HG03175 (cell line): ENCODE measurements at regions not wholly inside any gene's neighbourhood (a gene's known extent, or its start where the extent isn't known, plus 50 kb on each side); places are given as distances from the start of the nearest gene placed in this dataset.
"Not testable (repeated sequence)": the region's sequence is repeated elsewhere in the genome, so short reads cannot be mapped to it uniquely, and the experiment has no call there.

Experiments
- ATAC-seq: cut with Tn5 transposase; IDR thresholded peaks from one replicate; pipeline ENCODE4 v1.9.1; 2021; ENCODE audit warnings: mild to moderate bottlenecking, moderate library complexity; ENCODE audit not compliant: unreplicated experiment

DNA sequence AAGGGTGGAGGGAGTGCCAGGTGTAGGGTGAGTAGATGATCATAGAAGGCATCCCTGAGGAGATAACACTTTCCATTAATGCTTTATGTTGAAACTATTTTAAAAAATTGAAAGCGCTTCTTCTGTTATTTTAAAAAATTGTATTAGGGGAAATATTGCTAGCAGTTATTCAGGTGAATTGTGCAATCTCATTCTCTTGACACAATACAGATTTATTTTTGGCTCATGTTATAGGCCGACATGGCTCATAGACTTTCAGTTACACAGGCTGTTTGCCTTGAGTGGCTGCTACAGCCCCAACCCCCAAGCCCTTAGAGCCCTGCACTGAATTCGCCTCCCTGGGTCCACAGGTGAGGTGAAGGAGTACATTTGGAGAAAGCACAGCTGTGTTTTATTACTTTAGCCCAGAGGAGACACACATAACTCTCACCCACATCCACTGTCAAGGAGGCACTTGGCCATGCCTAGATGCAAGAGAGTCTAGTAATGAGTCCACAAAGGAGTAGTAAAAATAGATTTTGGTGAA, 228.2 kb downstream of the RFPL4B start:
- no peak for ATAC-seq

DNA sequence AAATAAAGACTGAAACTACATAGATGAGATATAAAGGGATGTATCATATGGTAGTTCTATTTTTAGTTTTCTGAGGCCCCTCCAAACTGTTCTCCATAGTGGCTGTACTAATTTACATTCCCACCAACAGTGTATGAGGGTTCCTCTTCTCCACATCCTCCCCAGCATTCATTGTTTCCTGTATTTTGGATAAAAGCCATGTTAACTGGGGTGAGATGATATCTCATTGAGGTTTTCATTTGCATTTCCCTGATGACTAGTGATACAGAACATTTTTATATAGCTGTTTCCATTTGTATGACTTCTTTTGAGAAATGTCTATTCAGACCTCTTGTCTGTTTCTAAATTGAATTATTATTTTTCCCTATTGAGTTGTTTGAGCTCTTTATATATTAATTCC, 229.3 kb downstream of the RFPL4B start:
- ATAC-seq, result no peak

DNA sequence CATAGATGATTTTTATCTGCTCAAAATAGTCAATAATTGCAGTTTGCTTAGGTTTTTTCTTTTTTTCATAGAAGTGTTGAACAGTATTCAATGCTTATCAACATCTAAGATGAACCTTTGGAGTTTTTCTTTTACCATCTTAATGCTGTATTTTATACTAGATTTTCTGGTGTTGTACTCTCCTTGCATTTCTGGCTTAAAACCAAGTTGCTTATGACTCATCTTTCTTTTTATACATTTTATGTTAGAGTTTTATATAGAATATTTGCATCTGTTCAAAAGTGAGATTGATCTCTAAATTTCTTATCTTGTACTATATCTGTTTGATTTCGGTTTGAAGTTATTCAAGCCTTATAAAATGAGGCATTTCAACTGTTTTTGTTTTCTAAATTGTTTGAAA, 232.5 kb downstream of the RFPL4B start:
- ATAC-seq, result no peak

DNA sequence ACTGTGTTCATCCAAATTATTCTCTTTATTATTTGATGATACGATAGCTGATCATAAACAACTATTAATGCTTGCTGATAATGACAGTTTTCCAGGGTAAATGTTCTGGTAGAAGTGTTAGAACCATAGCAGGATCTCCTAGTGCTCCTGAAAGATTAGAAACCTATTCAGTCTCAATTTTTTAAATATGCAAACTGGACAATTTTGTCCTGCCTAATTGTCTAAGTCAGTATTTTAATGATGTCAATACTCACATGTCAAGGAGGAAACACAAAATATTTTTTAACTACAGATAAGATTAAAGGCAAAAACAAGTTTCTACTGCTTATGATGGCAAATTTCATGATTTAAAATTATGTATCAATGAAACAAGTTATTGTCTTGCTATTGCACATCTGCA, 233.9 kb downstream of the RFPL4B start:
- ATAC-seq, result no peak

DNA sequence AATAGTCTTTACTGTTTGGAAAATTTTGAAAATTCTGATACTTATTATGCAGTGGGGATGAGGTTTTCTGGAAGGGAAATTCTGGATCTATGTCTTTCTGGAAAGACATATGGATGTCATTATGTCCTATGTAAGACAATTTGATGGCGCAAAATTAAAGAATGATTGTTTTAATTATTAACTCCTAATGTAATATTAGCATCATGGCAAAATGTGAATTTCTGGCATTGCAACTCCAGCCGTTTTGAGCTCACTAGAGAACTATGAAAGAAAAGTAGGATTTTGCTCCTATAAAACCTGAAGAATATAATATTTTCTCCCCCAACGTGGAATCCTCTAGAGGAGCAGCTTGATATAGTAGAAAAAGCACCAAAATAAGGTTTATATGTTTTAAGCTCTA, 243.2 kb downstream of the RFPL4B start:
- ATAC-seq, result no peak

DNA sequence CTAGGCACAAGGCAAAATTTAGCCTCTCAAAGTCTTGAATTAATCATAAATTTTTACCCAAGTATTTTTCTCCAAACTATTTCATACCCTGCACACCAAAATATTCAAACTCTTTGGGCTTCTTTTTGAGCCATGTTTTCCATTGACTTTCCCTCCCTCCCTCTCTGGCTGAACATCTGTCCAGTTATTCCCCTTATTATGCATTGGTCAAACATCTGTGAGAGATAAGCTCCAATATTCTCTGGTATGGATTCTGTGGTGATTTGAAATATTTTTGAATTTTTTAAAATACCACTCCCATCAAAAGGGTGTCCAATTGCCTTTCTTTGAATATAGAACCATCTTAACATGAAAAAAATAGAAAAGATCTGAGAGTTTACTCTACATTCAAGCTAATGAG, 244.2 kb downstream of the RFPL4B start:
- no peak for ATAC-seq

DNA sequence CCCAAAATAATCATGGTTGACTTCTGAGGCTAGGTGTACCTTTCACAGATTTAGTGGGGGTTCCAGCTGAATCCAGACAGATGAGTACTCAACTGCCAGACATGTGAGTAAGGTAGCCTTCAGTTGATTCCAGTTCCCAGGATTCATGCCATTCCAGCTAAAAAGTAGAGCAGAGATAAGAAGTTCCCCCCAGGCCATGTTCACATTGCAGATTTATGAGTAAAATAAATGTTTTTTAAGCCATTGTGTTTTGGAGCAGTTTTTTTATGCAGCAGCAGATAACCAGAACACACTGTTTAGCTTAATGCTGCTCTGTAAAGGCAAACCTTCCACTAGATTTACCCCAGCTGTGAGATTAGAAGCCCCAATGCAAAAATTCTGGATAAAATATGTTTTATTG, 245.0 kb downstream of the RFPL4B start:
- ATAC-seq, result no peak

DNA sequence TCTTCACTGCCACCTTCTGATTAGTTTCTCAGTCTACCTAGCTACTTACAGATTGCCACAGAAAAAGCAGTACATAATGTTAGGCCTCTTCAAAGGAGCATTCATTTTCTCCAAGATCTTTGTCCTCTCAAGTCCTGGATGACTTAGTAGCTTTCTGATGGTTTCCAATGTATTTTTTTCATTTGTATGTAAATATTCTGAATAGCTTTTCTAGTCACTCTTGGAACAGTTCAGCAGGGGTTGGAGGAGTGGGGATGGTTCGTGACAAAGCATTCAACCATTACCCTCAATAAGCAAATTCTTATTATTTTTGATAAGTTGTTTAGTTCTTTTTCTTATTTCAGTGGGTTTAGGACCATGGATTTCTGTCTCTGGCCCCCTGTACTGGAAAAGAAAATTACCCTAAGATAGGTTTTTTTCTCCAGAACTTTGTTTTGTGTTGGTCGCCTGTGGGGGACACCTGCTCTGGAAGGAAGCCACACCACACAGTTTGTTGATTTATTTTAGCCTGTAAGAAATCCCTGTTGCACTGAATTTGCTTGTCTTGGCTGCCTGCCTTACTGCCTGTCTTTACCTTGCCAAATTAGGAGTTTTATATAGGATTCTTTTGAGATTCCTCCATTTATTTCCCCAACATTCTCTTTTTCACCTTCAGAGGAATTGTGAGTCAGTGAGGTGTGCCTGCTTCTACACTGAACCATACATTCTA, 247.9 kb downstream of the RFPL4B start:
- ATAC-seq, result no peak

DNA sequence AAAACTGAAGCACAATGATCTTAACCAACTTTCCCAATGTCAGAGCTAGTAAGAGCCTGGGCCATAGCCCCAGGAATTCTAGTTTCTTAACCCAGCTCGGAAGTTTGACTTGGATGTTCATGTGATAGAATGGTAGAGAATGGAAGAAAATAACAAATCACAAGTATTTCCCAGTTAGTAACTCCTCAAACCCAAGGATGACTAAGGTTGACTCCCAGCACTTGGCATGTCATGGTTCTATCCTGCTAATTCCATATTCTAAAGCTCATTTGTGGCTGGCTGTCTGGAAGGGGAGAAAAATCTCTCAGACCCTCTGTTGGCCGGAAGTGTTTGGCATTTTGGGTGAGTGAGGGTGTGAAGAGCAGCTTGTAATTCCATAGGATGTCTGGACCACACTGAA, 248.7 kb downstream of the RFPL4B start:
- ATAC-seq, result no peak

DNA sequence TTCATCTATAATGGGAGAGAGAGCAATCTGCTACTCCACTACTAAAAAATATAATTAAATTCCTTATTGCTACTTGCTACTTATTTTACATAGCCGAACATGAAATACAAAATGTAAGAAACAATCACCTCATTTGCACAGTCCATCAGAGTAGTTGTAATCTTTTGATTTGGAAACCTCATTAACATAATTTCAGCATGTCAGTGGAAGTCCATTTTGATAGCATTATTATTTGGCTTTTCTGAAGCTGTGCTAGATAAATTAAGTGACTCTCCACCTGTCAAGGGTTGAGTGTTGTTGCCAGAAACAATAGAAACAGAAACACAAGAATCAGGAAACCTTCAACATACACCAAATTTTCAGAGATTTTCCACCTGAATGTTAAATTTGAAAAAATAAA, 250.0 kb downstream of the RFPL4B start:
- ATAC-seq, result no peak

DNA sequence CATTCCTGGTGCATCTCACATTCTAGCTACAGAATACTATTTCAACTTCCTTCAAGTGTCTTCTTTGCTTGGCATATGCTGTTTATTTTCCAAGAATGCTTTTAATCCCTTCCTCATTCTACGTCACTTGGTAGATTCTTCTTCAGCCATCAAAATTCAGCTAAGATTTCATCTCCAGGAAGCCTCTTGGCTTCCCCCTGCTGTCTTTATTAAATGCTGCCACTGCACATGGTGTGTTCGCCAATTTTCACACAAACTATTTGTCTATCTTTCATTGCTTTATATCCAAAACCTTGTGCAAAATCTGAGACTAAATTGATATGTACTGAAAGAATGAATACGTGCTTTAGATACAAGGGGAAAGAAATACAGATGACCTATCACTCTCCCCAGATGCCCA, 253.0 kb downstream of the RFPL4B start:
- ATAC-seq, result no peak

DNA sequence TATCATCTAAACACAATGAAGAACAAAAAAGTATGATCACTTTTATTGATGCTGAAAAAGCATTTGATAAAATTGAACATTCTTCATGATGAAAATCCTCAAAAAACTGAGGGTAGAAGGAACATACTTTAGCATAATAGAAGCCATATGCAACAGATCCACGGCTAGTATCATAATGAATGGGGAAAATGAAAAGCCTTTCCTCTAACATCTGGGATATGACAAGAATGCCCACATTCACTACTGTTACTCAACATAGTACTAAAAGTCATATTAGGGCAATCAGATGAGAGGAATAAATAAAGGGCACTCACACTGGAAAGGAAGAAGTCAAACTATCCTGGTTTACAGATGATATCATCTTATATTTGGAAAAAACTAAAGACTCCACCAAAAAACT, 256.6 kb downstream of the RFPL4B start:
- no peak for ATAC-seq

DNA sequence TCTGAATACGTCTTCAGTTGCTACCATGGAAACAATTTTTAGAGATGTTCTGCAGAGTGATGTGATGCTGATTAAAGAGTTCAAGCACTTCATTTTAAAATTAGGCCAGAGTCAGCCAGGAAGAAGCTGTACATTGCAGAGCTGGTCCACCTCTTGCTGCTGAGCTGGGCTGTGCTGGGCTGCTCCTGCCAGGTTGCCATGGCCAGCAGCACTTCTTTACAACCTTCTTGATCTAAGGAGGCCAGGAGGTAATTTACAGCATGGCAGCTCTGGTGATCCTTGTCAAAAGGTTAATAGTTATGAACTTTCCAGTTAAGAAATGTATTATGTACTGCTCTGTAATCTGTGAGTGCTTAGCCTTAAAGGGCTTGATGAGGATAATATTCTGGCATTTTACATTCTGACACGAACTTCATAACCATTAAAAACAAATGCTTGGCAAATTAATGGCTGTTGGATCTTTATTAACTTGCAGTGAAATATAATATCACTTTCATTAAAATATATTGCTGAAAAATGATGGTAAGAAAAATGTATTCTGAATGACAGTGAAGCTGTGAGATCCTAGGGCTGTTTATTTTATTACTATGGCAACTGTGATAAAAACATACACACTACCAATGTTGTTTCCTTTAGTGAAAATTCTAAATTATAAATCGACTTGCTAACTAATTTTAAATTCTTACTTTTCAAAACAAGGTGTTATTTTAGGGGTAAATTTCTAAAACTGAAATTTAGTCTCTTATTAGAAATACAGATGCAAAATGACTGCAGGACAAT, 259.7 kb downstream of the RFPL4B start:
- ATAC-seq, result no peak

DNA sequence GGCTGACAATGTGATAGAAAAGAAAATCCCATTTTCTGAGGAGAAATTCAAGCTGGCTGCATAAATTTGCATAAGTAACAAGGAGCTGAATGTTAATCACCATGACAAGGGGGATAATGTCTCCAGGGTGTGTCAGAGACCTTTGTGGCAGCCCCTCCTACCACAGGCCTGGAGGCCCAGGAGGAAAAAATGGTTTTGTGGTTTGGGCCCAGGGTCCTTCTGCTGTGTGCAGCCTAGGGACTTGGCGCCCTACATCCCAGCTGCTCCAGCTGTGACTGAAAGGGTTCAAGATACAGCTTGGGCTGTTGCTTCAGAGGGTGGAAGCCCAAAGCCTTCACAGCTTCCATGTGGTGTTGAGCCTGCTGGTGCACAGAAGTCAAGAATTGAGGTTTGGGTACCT, 261.8 kb downstream of the RFPL4B start:
- not testable (repeated sequence) for ATAC-seq

DNA sequence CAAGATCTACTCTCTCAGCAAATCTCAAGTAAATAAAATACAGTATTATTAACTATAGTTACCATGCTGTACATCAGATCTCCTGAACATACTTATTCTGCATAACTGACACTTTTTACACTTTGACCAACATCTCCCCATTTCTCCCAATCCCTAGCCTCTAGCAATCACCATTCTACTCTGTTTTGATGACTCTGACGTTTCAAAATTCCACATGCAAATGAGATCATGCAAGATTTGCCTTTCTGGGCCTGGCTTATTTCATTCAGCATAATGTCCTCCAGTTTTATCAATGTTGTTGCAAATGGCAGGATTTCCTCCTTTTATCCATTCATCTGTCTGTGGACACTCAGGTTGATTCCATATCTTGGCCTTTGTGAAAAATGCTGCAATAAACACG, 266.3 kb downstream of the RFPL4B start:
- no peak for ATAC-seq

DNA sequence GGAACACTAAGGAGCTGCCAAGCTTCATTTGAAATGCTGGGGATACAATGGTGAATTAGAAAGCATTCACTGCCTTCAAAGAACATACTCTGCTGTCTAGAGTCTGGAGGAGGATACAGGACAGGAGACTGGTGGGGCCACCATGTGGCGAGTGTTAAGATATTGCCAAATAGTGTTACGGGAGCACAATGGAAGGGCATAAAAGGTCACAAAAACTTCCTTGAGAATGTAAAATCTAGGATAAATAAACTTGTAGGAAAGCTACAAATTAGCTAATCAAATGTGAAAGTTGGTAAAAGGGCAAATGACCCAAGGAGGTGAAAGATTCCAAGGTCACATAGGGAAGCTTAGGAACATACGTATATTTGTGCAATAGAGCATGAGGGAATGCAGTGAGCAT, 271.7 kb downstream of the RFPL4B start:
- ATAC-seq, result no peak

DNA sequence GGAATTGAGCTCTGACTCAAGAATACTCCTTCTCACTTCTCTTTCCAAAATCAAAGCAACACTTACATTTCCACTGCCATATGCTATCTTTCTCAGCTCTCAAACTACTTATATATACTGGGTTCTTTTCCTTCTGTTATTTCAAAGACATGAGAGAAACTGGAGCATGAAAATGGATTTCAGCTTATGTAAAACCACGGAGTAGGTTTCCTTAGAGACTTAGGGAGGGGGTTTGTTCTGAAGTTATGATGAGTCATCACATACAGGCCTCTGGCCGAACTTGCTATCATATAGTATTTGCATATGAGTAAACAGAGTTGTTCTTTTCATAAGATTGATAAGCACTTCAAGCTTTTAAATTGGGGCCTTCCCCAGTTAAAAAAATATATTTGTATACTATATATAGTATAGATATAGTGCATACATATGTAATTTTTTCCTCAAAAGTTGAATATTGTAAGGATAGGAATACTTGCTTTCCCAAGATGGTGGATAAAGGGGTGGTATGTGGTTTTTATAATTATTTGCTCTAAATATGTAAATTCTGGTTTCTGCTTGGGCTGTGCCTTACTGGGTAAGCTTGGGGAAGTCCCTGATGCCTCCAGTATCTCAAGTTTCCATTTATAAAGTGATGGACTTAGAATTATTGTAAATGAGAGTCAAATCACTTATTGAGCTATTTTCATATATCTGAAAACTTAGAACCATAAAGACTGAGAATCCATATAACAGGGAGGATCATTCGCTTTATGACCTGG, 273.9 kb downstream of the RFPL4B start:
- no peak for ATAC-seq

DNA sequence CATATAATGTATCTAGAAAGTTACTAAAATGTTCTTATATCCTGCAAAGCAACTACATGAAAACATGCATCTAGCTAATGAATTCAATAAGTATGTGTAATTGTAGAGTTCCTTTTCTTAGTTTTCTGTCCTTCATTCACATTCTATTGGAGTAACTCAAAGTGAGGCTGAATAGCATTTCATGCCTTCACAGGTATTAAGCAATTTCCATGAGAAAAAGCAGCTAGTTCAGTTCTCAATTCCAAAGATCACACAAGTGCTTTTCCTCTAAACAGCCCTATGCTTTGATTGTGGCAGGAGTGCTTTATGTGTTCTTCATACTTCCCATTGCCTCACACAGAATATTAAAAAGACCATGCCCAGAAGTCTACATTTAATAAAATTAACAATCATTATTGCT, 274.9 kb downstream of the RFPL4B start:
- ATAC-seq, result no peak

DNA sequence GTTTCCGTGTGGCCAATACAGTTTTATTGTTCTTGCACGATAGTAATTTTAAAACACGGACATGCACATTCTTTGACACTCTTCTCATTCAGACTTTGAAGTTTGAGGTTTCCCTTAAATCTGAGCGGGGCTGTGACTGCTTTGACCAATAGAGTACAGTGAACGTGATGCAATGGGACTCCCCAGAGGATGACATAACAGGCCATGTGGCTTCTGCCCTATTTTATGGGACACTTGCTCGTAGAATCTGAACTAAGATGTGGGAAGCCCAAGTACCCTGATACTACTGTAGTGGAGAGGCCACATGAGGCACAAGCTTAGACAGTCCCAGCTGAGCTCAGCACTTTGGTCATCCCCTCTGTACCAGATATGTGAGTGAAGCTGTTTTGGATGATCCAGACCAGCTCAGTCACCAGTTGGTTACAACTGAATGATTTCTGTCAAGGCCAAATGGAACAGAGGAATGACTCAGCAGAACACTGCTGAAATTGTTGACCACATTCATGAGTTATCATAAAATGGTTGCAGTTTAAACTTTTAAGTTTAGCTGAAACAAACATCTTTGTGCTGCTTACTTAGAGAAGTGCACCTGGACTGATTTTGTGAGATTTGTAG, 279.4 kb downstream of the RFPL4B start:
- no peak for ATAC-seq

DNA sequence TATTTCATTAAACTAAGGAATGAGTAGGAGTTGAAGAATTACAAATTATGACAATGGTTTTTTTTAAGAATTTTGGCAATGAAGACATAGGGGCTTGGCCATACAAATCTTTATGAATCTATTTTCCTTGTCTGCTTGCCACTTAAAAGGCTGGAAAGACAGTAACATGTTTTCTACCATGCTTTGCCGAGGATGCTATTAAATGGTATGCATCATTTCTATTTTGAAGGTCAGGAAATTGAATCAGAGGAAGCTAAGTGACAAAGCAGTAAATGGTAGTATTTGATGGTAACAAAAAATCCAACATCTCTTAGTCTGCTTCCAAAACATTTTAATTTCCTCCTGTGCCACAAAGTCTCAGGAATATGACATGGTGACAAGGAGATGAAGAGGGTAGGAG, 287.2 kb downstream of the RFPL4B start:
- ATAC-seq, result no peak

DNA sequence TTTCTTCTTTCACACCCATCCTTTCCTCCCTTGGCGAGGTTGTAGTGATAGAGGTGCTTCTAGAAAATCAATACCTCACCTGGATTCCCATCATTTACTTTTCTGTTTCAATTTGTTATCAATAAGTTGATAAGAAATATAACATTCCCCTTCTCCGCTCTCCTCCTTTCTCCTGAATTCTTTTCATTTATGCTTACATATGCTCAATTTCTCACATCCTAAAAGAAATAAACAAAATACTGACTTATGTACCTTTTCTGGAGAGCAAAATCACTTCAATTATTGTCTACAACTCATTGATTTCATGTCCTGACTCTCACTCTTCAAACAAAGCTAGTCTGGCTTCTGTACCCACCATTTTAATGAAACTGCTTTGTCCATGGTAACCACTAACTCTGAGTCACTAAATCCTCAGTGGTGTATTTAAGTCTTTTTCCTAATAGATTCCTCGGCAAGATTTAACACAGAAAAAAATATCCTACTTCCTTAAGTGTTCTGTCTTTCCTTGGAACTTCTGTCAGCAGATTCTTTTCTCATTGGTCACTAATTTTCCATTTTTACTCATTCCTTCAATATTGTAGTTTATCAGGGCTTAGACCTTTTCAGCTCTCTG, 289.6 kb downstream of the RFPL4B start:
- no peak for ATAC-seq
